Adrenal gland (tissue), 5 donors: ENCODE measurements at regions not wholly inside any gene's neighbourhood (a gene's known extent, or its start where the extent isn't known, plus 50 kb on each side); places are given as distances from the start of the nearest gene placed in this dataset.

Experiments
- POLR2A ChIP-seq, 2 donors: fragments of 450-650 bp; IDR thresholded peaks; one replicate each; pipeline ENCODE4 v1.6.1; 2017; ENCODE audit warnings: antibody characterized with exemption in 2 of 2, mild to moderate bottlenecking in 2 of 2, moderate library complexity in 1 of 2
- TF ChIP-seq, protein P1 (sequence below), 6 experiments: fragments of 450-650 bp in 4 of 6; fragments of 200-600 bp in 2 of 6; sonication (generic) in 1 of 6; IDR thresholded peaks; 1 replicate in 5 of 6; 2 replicates in 1 of 6; pipeline versions ENCODE4 v1.5.1 to v1.8.0; 2016 to 2021; ENCODE audit warnings: antibody characterized with exemption in 6 of 6, mild to moderate bottlenecking in 2 of 6, moderate library complexity in 1 of 6
- donor health status: DM: no; HTN: no; CAD: no.

DNA sequence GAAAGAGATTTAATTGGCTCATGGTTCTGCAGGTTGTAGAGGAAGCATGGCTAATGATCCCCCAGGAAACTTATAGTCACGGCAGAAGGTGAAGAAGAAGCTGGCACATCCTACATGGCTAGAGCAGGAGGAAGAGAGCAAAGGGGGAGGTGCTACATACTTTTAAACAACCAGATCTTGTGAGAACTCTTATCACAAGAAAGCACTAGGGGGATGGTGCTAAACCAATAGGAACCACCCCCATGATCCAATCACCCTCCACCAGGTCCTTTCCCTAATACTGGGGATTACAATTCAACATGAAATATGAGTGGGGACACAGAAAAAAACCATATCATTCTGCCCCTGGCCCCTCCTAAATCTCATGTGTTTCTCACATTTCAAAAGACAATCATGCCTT, 147.2 kb upstream of the EPB41L4A start:
- TF ChIP-seq, protein P1, sequence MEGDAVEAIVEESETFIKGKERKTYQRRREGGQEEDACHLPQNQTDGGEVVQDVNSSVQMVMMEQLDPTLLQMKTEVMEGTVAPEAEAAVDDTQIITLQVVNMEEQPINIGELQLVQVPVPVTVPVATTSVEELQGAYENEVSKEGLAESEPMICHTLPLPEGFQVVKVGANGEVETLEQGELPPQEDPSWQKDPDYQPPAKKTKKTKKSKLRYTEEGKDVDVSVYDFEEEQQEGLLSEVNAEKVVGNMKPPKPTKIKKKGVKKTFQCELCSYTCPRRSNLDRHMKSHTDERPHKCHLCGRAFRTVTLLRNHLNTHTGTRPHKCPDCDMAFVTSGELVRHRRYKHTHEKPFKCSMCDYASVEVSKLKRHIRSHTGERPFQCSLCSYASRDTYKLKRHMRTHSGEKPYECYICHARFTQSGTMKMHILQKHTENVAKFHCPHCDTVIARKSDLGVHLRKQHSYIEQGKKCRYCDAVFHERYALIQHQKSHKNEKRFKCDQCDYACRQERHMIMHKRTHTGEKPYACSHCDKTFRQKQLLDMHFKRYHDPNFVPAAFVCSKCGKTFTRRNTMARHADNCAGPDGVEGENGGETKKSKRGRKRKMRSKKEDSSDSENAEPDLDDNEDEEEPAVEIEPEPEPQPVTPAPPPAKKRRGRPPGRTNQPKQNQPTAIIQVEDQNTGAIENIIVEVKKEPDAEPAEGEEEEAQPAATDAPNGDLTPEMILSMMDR (IDR thresholded peaks at IDR 0.05): no peak
- TF ChIP-seq POLR2A (IDR thresholded peaks at IDR 0.05): no peak
